GM23338 (cell line): ENCODE measurements at regions not wholly inside any gene's neighbourhood (a gene's known extent, or its start where the extent isn't known, plus 50 kb on each side); places are given as distances from the start of the nearest gene placed in this dataset.

ENCODE experiments used
- ATAC-seq: fragments of 200-7000 bp; cut with Tn5 transposase; 3 replicates; pipeline ENCODE4 v1.9.1; 2020
- DNase-seq: peaks from one replicate; pipeline ENCODE4 v3.0.0-alpha.2; 2015; ENCODE audit warnings: low spot score
- H2AFZ ChIP-seq: fragments of 200-600 bp; sonication (generic); 2 replicates; pipeline ENCODE4 v1.8.0; 2016; ENCODE audit warnings: antibody characterized with exemption, mild to moderate bottlenecking, moderate library complexity
- H3F3A ChIP-seq: fragments of 200-600 bp; sonication (generic); replicated peaks from 2 replicates; pipeline ENCODE4 v1.8.0; 2017; ENCODE audit warnings: antibody characterized with exemption, mixed run types, low read depth
- H3K27ac ChIP-seq: fragments of 200-600 bp; sonication (generic); 2 replicates; pipeline ENCODE4 v1.6.1; 2016; ENCODE audit warnings: low read depth
- H3K27me3 ChIP-seq: fragments of 200-600 bp; sonication (generic); 2 replicates; pipeline ENCODE4 v1.8.0; 2016; ENCODE audit warnings: mild to moderate bottlenecking, mixed run types, moderate library complexity; ENCODE audit not compliant: insufficient read depth
- H3K36me3 ChIP-seq: fragments of 200-600 bp; sonication (generic); 2 replicates; pipeline ENCODE4 v1.8.0; 2016; ENCODE audit warnings: mild to moderate bottlenecking; ENCODE audit not compliant: insufficient read depth
- H3K4me1 ChIP-seq: fragments of 200-600 bp; sonication (generic); 2 replicates; pipeline ENCODE4 v1.8.0; 2016; ENCODE audit warnings: mild to moderate bottlenecking, moderate library complexity; ENCODE audit not compliant: insufficient read depth
- H3K4me2 ChIP-seq: fragments of 200-600 bp; sonication (generic); 2 replicates; pipeline ENCODE4 v1.7.1; 2017; ENCODE audit warnings: mixed run types
- H3K4me3 ChIP-seq: fragments of 200-600 bp; sonication (generic); 2 replicates; pipeline ENCODE4 v1.6.1; 2016; ENCODE audit warnings: mixed run types
- H3K79me2 ChIP-seq: fragments of 200-600 bp; sonication (generic); replicated peaks from 2 replicates; pipeline ENCODE4 v1.8.0; 2017; ENCODE audit warnings: mild to moderate bottlenecking; ENCODE audit not compliant: insufficient read depth
- H3K9me2 ChIP-seq: fragments of 200-600 bp; sonication (generic); 2 replicates; pipeline ENCODE4 v1.8.0; 2017; ENCODE audit not compliant: insufficient read depth
- H4K20me1 ChIP-seq: fragments of 200-600 bp; sonication (generic); replicated peaks from 2 replicates; pipeline ENCODE4 v1.8.0; 2017; ENCODE audit warnings: mild to moderate bottlenecking; ENCODE audit not compliant: insufficient read depth
- H3K27ac Mint-ChIP-seq: 2 replicates; pipeline ENCODE4 v1.8.0; 2020; ENCODE audit warnings: inconsistent platforms, mild to moderate bottlenecking, moderate library complexity, mixed read lengths
- H3K27me3 Mint-ChIP-seq: 3 replicates; pipeline ENCODE4 v1.8.0; 2022; ENCODE audit warnings: low read depth, mild to moderate bottlenecking, moderate library complexity, mixed read lengths, inconsistent platforms; ENCODE audit not compliant: insufficient read depth, poor library complexity
- H3K36me3 Mint-ChIP-seq: 3 replicates; pipeline ENCODE4 v1.8.0; 2021; ENCODE audit warnings: low read depth, mild to moderate bottlenecking, inconsistent platforms, moderate library complexity, mixed read lengths
- H3K4me1 Mint-ChIP-seq: 3 replicates; pipeline ENCODE4 v1.8.0; 2020; ENCODE audit warnings: mild to moderate bottlenecking, inconsistent platforms, mixed read lengths
- H3K4me3 Mint-ChIP-seq: 3 replicates; pipeline ENCODE4 v1.8.0; 2021; ENCODE audit warnings: moderate library complexity, mild to moderate bottlenecking, inconsistent platforms, mixed read lengths
- H3K9me3 Mint-ChIP-seq: 3 replicates; pipeline ENCODE4 v1.8.0; 2020; ENCODE audit warnings: moderate library complexity, mild to moderate bottlenecking, inconsistent platforms, mixed read lengths
- EZH2 ChIP-seq: fragments of 200-600 bp; sonication (generic); IDR thresholded peaks from one replicate; pipeline ENCODE4 v1.8.0; 2017; ENCODE audit warnings: antibody characterized with exemption, mild to moderate bottlenecking, low read depth; ENCODE audit not compliant: unreplicated experiment
- POLR2AphosphoS5 ChIP-seq: IDR thresholded peaks from 2 replicates; pipeline ENCODE4 v1.6.1; 2016; ENCODE audit warnings: antibody characterized with exemption, low read depth
- ZNF114 ChIP-seq: fragments of 250-450 bp; sonication (Bioruptor Pico); IDR thresholded peaks from 2 replicates; pipeline ENCODE4 v1.5.0; 2020; ENCODE audit warnings: mild to moderate bottlenecking, moderate library complexity
- TF ChIP-seq, protein P1 (sequence below): fragments of 250-450 bp; sonication (Bioruptor Pico); IDR thresholded peaks from 2 replicates; pipeline ENCODE4 v1.5.0; 2020; ENCODE audit warnings: mild to moderate bottlenecking, moderate library complexity
- TF ChIP-seq, protein P2 (sequence below), 2 experiments: fragments of 200-600 bp in 1 of 2; sonication (generic) in 1 of 2; conservative IDR thresholded peaks; 2 replicates each; pipeline versions ENCODE4 v1.5.1 to v1.6.1; 2016 to 2017; ENCODE audit warnings: antibody characterized with exemption in 2 of 2, low read depth in 2 of 2, mild to moderate bottlenecking in 2 of 2, moderate library complexity in 1 of 2
- TF ChIP-seq, protein P3 (sequence below): IDR thresholded peaks from one replicate; pipeline ENCODE4 v1.6.1; 2018; ENCODE audit warnings: antibody characterized with exemption; ENCODE audit not compliant: unreplicated experiment

DNA sequence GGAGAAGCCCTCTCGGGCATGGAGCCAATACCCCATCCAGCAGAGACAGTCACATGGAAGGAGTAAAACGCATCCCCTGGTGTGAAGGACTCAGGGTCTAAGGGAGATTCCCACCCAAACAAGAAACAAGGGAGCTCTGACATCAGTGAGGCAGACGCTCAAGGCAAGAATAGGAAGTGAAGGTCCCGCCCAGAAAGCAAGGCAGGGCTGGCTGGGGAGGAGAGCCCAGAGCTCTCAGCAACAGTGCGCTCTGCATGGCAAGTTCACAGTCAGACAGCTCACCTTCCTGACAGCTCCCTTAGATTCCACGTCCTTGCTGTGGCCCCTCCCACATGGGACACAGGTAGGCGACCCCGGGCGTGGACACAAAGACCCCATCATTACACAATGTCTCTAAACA lies 85.6 kb downstream of the TTLL2 start (continued):
- TF ChIP-seq, protein P1, sequence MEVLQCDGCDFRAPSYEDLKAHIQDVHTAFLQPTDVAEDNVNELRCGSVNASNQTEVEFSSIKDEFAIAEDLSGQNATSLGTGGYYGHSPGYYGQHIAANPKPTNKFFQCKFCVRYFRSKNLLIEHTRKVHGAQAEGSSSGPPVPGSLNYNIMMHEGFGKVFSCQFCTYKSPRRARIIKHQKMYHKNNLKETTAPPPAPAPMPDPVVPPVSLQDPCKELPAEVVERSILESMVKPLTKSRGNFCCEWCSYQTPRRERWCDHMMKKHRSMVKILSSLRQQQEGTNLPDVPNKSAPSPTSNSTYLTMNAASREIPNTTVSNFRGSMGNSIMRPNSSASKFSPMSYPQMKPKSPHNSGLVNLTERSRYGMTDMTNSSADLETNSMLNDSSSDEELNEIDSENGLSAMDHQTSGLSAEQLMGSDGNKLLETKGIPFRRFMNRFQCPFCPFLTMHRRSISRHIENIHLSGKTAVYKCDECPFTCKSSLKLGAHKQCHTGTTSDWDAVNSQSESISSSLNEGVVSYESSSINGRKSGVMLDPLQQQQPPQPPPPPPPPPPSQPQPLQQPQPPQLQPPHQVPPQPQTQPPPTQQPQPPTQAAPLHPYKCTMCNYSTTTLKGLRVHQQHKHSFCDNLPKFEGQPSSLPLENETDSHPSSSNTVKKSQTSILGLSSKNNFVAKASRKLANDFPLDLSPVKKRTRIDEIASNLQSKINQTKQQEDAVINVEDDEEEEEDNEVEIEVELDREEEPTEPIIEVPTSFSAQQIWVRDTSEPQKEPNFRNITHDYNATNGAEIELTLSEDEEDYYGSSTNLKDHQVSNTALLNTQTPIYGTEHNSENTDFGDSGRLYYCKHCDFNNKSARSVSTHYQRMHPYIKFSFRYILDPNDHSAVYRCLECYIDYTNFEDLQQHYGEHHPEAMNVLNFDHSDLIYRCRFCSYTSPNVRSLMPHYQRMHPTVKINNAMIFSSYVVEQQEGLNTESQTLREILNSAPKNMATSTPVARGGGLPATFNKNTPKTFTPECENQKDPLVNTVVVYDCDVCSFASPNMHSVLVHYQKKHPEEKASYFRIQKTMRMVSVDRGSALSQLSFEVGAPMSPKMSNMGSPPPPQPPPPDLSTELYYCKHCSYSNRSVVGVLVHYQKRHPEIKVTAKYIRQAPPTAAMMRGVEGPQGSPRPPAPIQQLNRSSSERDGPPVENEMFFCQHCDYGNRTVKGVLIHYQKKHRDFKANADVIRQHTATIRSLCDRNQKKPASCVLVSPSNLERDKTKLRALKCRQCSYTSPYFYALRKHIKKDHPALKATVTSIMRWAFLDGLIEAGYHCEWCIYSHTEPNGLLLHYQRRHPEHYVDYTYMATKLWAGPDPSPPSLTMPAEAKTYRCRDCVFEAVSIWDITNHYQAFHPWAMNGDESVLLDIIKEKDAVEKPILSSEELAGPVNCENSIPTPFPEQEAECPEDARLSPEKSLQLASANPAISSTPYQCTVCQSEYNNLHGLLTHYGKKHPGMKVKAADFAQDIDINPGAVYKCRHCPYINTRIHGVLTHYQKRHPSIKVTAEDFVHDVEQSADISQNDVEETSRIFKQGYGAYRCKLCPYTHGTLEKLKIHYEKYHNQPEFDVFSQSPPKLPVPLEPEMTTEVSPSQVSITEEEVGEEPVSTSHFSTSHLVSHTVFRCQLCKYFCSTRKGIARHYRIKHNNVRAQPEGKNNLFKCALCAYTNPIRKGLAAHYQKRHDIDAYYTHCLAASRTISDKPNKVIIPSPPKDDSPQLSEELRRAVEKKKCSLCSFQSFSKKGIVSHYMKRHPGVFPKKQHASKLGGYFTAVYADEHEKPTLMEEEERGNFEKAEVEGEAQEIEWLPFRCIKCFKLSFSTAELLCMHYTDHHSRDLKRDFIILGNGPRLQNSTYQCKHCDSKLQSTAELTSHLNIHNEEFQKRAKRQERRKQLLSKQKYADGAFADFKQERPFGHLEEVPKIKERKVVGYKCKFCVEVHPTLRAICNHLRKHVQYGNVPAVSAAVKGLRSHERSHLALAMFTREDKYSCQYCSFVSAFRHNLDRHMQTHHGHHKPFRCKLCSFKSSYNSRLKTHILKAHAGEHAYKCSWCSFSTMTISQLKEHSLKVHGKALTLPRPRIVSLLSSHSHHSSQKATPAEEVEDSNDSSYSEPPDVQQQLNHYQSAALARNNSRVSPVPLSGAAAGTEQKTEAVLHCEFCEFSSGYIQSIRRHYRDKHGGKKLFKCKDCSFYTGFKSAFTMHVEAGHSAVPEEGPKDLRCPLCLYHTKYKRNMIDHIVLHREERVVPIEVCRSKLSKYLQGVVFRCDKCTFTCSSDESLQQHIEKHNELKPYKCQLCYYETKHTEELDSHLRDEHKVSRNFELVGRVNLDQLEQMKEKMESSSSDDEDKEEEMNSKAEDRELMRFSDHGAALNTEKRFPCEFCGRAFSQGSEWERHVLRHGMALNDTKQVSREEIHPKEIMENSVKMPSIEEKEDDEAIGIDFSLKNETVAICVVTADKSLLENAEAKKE (CRISPR knock-in tag): no peak

DNA sequence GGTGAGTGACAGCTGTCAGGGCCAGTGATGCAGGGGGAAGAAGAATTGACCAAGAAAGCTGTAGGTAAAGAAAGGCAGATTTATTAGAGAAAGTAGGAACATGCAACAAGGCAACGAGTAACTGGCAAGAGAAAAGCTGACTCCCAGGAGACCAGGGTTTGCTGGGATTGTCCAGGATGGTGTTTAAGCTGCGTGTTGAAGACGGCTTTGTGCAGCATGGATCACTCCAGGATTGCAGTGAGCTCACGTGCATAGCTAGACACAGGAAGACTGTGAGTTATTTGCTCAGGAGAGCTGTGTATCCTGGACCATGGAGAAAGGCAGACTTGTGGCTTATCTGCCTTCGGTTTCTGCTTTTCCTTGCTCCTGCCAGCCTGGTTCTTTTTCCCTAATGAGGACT lies 87.6 kb downstream of the TTLL2 start:
- ATAC-seq (no peak), DNase-seq (no peak)
- H3K4me2 ChIP-seq: no peak overlapping the region
- no peaks in the 10 kb centered on the region for H4K20me1 ChIP-seq
- H3K27me3 ChIP-seq: no peaks in the 10 kb centered on the region
- no peaks in the 10 kb centered on the region for H3F3A ChIP-seq
- no peak overlapping the region for H2AFZ ChIP-seq
- peaks cover 17% of the 10 kb centered on the region for H3K4me1 Mint-ChIP-seq
- no peaks in the 10 kb centered on the region for H3K9me3 Mint-ChIP-seq
- no peak overlapping the region for H3K27ac ChIP-seq
- H3K4me3 Mint-ChIP-seq: no peak overlapping the region
- H3K36me3 Mint-ChIP-seq: no peaks in the 10 kb centered on the region
- peaks cover 7% of the 10 kb centered on the region for H3K27me3 Mint-ChIP-seq
- H3K4me3 ChIP-seq: no peak overlapping the region
- H3K4me1 ChIP-seq: no peaks in the 10 kb centered on the region
- no peaks in the 10 kb centered on the region; the same call in 1 of the 2 replicates for H3K9me2 ChIP-seq
- H3K36me3 ChIP-seq: no peaks in the 10 kb centered on the region
- H3K27ac Mint-ChIP-seq: no peak overlapping the region
- no peaks in the 10 kb centered on the region for H3K79me2 ChIP-seq
- TF ChIP-seq, protein P2, sequence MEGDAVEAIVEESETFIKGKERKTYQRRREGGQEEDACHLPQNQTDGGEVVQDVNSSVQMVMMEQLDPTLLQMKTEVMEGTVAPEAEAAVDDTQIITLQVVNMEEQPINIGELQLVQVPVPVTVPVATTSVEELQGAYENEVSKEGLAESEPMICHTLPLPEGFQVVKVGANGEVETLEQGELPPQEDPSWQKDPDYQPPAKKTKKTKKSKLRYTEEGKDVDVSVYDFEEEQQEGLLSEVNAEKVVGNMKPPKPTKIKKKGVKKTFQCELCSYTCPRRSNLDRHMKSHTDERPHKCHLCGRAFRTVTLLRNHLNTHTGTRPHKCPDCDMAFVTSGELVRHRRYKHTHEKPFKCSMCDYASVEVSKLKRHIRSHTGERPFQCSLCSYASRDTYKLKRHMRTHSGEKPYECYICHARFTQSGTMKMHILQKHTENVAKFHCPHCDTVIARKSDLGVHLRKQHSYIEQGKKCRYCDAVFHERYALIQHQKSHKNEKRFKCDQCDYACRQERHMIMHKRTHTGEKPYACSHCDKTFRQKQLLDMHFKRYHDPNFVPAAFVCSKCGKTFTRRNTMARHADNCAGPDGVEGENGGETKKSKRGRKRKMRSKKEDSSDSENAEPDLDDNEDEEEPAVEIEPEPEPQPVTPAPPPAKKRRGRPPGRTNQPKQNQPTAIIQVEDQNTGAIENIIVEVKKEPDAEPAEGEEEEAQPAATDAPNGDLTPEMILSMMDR (conservative IDR thresholded peaks at IDR 0.05; ENCODE audit: low read depth in 2 of 2): no peak
- TF ChIP-seq, protein P3, sequence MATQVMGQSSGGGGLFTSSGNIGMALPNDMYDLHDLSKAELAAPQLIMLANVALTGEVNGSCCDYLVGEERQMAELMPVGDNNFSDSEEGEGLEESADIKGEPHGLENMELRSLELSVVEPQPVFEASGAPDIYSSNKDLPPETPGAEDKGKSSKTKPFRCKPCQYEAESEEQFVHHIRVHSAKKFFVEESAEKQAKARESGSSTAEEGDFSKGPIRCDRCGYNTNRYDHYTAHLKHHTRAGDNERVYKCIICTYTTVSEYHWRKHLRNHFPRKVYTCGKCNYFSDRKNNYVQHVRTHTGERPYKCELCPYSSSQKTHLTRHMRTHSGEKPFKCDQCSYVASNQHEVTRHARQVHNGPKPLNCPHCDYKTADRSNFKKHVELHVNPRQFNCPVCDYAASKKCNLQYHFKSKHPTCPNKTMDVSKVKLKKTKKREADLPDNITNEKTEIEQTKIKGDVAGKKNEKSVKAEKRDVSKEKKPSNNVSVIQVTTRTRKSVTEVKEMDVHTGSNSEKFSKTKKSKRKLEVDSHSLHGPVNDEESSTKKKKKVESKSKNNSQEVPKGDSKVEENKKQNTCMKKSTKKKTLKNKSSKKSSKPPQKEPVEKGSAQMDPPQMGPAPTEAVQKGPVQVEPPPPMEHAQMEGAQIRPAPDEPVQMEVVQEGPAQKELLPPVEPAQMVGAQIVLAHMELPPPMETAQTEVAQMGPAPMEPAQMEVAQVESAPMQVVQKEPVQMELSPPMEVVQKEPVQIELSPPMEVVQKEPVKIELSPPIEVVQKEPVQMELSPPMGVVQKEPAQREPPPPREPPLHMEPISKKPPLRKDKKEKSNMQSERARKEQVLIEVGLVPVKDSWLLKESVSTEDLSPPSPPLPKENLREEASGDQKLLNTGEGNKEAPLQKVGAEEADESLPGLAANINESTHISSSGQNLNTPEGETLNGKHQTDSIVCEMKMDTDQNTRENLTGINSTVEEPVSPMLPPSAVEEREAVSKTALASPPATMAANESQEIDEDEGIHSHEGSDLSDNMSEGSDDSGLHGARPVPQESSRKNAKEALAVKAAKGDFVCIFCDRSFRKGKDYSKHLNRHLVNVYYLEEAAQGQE: no peak
- TF ChIP-seq ZNF114 (CRISPR knock-in tag) (no peak), POLR2AphosphoS5 (no peak), EZH2 (no peak)
